Epithelial cell of esophagus (primary cell): ENCODE measurements at regions not wholly inside any gene's neighbourhood (a gene's known extent, or its start where the extent isn't known, plus 50 kb on each side); places are given as distances from the start of the nearest gene placed in this dataset.

Experiments used
- DNase-seq: peaks from one replicate; pipeline ENCODE4 v3.0.0; 2010; ENCODE audit warnings: low read depth
- H3K4me3 ChIP-seq: 2 replicates; pipeline ENCODE4 v1.5.1; 2011; ENCODE audit warnings: mild to moderate bottlenecking, low read length, control low read depth
- TF ChIP-seq, protein P1 (sequence below): IDR thresholded peaks from 2 replicates; pipeline ENCODE4 v1.5.1; 2011; ENCODE audit warnings: low read depth, mild to moderate bottlenecking, low read length, control low read depth, inconsistent platforms; ENCODE audit not compliant: insufficient read depth; ENCODE audit errors: missing control alignments

DNA sequence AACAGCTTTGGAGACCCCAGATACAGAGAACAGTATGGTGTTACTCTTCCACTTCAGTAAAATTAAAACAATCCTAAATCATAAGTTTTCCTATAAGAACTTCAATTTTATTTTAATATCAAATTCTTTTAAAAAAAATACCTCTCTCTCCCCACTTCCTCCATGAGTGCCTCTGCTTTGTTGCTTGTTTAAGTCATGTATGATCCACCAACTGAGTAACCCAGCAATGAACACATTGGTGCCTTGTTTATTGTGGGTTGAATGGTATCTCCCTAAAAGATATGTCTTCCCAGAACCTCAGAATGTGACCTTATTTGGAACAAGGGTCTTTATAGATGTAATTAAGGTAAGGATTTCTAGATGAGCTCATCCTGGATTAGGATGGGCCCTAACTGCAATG, 143.5 kb upstream of the EGLN3 start:
- no peak overlapping the region for H3K4me3 ChIP-seq
- TF ChIP-seq, protein P1, sequence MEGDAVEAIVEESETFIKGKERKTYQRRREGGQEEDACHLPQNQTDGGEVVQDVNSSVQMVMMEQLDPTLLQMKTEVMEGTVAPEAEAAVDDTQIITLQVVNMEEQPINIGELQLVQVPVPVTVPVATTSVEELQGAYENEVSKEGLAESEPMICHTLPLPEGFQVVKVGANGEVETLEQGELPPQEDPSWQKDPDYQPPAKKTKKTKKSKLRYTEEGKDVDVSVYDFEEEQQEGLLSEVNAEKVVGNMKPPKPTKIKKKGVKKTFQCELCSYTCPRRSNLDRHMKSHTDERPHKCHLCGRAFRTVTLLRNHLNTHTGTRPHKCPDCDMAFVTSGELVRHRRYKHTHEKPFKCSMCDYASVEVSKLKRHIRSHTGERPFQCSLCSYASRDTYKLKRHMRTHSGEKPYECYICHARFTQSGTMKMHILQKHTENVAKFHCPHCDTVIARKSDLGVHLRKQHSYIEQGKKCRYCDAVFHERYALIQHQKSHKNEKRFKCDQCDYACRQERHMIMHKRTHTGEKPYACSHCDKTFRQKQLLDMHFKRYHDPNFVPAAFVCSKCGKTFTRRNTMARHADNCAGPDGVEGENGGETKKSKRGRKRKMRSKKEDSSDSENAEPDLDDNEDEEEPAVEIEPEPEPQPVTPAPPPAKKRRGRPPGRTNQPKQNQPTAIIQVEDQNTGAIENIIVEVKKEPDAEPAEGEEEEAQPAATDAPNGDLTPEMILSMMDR, result no peak
- no peak for DNase-seq

DNA sequence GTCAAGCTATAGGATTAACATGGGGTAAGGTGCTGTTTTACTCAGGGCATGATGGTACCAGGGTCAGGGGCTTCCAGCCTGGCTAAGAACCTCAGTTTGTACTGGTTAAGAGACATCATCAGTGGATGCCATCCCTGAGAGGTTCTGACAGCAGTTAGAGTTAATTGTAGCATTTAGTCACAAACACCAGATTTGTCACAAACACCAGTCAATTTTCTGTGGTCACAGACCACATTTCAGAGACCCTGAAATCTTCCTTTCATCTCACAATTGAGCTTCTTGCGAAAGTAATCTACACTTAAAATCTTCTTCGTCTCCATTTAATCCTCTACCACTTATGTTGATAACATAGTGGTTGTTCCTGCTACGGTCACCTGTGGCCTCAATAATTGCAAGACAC, 143.0 kb upstream of the EGLN3 start:
- no peak for DNase-seq
- H3K4me3 ChIP-seq, result no peak overlapping the region
- TF ChIP-seq, protein P1, result no peak

DNA sequence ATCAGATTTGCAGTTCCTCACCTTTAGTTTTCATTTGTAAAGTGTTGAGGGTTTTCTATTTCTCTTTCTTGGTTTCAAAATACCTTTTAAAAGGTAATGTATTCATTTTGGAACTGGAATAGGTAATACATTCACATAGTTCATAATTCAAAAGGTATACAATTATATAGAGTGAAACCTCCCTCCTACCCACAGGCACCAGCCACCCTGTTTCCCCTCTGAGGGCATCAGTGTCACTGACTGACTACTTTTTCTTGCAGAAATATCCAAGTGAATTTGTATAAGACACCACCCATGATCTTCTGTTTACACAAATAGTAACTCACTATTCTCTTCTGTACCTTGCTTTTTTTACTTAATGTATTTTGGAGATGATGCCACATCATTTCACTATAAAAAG, 139.6 kb upstream of the EGLN3 start:
- TF ChIP-seq, protein P1, result no peak
- H3K4me3 ChIP-seq, result no peak overlapping the region
- DNase-seq, result no peak

DNA sequence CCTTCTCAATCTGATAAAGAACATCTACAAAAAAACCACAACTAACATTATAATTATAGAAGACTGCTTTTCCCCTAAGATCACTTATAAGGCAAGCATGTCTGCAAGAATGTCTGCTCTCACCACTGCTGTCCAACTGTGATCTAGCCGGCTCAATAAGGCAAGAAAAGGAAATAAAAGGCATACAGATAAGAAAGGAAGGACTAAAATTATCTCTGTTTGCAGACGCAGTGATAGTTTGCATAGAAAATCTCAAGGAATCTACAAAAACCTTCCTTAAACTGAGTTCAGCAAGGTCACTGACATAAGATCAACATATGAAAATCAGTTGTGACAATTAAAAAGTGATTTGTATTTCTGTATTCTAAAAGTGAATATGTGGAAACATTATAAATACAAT, 138.0 kb upstream of the EGLN3 start:
- DNase-seq, result no peak
- TF ChIP-seq, protein P1, result no peak
- no peak overlapping the region for H3K4me3 ChIP-seq

DNA sequence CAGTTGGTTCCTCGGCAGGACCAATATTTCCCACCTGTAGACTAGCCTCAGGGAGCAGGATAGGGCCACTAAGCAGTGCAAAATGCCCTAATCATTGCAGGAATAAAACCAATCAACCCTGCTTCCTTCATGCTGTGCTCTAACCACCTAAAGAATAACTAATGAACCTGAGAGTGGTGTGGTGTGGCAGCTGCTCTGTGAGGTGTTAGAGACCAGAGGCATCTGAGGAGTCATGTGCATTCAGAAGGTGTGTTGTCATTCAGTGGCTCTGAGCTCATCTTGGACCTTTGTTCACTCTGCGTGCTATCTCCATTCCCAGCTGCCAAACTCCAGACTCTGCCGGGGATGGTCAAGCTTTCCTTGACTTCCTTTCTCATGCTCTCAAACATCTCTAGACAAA, 136.7 kb upstream of the EGLN3 start:
- H3K4me3 ChIP-seq, result no peak overlapping the region
- DNase-seq, result no peak
- TF ChIP-seq, protein P1, result no peak

DNA sequence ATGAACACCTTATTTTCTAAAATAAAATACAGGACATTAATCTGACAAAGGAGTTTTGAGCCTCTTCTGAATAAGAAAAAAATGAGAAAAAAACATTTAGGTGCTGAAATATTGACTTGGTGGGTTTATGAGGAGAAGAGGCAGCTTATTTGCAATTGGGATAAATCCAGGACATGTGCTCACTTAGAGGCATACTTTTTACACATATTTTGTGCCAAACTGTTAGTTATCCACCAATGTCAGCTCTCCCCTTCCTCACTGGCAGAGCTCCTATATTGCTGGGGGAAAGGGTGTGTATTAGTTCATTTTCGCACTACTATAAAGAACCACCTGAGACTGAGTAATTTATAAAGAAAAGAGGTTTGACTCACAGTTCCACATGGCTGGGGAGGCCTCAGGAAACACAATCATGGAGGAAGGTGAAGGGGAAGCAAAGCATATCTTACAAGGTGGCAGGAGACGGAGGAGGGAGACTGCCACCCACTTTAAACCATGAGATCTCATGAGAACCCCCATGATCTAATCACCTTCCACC, 135.4 kb upstream of the EGLN3 start:
- no peak for DNase-seq
- TF ChIP-seq, protein P1, result no peak
- no peak overlapping the region for H3K4me3 ChIP-seq

DNA sequence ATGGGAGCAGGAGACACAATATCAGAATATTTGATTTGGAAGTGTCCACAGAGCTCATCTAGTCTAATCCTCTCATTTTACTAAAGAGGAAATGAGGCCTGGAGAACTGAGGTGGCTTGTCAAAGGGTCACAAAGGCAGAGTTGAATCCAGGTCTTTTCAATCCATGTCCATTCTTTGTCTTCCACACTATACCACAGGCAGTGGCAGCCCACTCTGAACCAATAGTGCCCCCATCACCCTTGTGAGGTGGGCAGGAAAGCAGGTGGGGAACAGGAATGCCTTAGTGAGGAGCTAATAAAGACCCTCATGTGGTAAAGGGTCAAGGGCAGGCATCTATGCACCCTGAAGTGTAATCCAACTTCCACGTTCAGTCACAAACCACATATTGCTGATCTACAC, 134.8 kb upstream of the EGLN3 start:
- no peak overlapping the region for H3K4me3 ChIP-seq
- DNase-seq, result no peak
- TF ChIP-seq, protein P1, result no peak
